ENCODE measurements at regions not wholly inside any gene's neighbourhood (a gene's known extent, or its start where the extent isn't known, plus 50 kb on each side); places are given as distances from the start of the nearest gene placed in this dataset.

DNA sequence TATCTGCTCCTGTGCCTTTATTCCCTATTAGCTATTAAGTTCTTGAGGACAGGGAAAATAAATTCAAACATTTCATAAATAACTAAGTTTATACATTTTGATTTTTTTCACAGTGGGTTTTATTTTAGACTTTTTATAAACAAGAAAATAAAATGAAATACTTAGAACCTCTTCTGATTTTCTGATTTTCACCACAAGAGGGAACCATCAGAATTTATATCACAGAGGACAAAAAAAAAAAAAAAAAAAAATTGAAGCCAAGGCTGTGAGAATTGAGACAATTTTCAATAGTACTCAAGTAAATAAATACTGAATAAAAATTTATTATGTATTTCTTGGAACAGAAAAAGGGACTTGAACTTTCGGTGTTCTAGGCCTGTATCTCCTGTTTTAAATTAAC, 288.1 kb downstream of the SH3BGRL start:
- H2AFZ ChIP-seq (ENCODE audit: low read length): no peak overlapping the region
- no peaks in the 10 kb centered on the region for H4K20me1 ChIP-seq (ENCODE audit: insufficient read depth, low read length)
- H3K9me3 ChIP-seq (ENCODE audit: low read length): no peaks in the 10 kb centered on the region
- DNase-seq (ENCODE audit: low spot score): peak; percentile 0
- H3K4me1 ChIP-seq (ENCODE audit: insufficient read depth, low read length, poor library complexity, severe bottlenecking): no peaks in the 10 kb centered on the region
- no TSS peak for BruUV-seq (replicated peaks)
- H3K9me2 ChIP-seq (ENCODE audit: insufficient read depth, low read length): no peaks in the 10 kb centered on the region
- intact Hi-C loops (cut with micrococcal nuclease; ENCODE audit: unreplicated experiment): no loop called here
- H3K36me3 ChIP-seq (ENCODE audit: insufficient read depth, low read length): no peaks in the 10 kb centered on the region
- H3K79me2 ChIP-seq (ENCODE audit: insufficient read depth, low read depth, low read length): no peaks in the 10 kb centered on the region
- CTCF ChIA-PET (ENCODE audit: unreplicated experiment): no interaction called here
- no peak overlapping the region for H3K4me2 ChIP-seq (ENCODE audit: low read length)
- no peak overlapping the region for H3K27ac ChIP-seq (ENCODE audit: low read depth, low read length, poor library complexity, severe bottlenecking)
- TF ChIP-seq EZH2phosphoT487 (IDR thresholded peaks at IDR 0.05; ENCODE audit: borderline replicate concordance, low read depth, low read length): no peak
- TF ChIP-seq, protein P1, sequence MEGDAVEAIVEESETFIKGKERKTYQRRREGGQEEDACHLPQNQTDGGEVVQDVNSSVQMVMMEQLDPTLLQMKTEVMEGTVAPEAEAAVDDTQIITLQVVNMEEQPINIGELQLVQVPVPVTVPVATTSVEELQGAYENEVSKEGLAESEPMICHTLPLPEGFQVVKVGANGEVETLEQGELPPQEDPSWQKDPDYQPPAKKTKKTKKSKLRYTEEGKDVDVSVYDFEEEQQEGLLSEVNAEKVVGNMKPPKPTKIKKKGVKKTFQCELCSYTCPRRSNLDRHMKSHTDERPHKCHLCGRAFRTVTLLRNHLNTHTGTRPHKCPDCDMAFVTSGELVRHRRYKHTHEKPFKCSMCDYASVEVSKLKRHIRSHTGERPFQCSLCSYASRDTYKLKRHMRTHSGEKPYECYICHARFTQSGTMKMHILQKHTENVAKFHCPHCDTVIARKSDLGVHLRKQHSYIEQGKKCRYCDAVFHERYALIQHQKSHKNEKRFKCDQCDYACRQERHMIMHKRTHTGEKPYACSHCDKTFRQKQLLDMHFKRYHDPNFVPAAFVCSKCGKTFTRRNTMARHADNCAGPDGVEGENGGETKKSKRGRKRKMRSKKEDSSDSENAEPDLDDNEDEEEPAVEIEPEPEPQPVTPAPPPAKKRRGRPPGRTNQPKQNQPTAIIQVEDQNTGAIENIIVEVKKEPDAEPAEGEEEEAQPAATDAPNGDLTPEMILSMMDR (conservative IDR thresholded peaks at IDR 0.05; ENCODE audit: low read length): peak; percentile 49
- no peak overlapping the region for H3K4me3 ChIP-seq (ENCODE audit: low read depth, low read length, poor library complexity, severe bottlenecking)
- POLR2A ChIA-PET: interaction anchor here (0.7 kb wide), 1 partner anchor 108 kb away, joined by 5 read pairs; no protein-coding TSS in a partner anchor

DNA sequence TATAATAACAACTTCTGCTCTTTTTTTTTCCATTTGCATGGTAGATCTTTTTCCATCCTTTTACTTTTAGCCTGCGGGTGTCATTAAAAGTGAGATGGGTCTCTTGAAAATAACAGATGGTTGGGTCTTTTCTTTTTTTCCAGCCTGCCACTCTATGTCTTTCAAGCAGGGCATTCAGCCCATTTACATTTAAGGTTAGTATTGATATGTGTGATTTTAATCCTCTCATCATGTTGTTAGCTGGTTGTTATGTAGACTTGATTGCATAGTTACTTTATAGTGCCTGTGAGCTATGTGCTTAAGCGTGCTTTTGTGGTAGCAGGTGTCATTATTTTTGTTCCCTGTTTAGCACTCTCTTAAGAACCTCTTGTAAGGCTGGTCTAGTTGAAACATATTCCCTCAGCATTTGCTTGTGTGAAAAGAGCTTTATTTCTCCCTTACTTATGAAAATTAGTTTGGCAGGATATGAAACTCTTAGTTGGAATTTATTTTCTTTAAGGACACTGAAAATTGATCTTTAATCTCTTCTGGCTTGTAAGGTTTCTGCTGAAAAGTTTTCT, 326.1 kb downstream of the SH3BGRL start:
- ChIA-PET POLR2A (no interaction called here), CTCF (ENCODE audit: unreplicated experiment) (no interaction called here)
- Histone ChIP-seq H4K20me1 (ENCODE audit: insufficient read depth, low read length) (no peaks in the 10 kb centered on the region), H2AFZ (ENCODE audit: low read length) (no peak overlapping the region), H3K9me3 (ENCODE audit: low read length) (no peaks in the 10 kb centered on the region), H3K9me2 (ENCODE audit: insufficient read depth, low read length) (no peaks in the 10 kb centered on the region), H3K4me1 (ENCODE audit: insufficient read depth, low read length, poor library complexity, severe bottlenecking) (no peaks in the 10 kb centered on the region), H3K36me3 (ENCODE audit: insufficient read depth, low read length) (no peaks in the 10 kb centered on the region), H3K4me3 (ENCODE audit: low read depth, low read length, poor library complexity, severe bottlenecking) (no peak overlapping the region), H3K27ac (ENCODE audit: low read depth, low read length, poor library complexity, severe bottlenecking) (no peak overlapping the region), H3K4me2 (ENCODE audit: low read length) (no peak overlapping the region), H3K79me2 (ENCODE audit: insufficient read depth, low read depth, low read length) (no peaks in the 10 kb centered on the region)
- intact Hi-C loops (cut with micrococcal nuclease; ENCODE audit: unreplicated experiment): no loop called here
- no peak for DNase-seq (ENCODE audit: low spot score)
- TF ChIP-seq, protein P1 (conservative IDR thresholded peaks at IDR 0.05; ENCODE audit: low read length): no peak
- no peak for TF ChIP-seq EZH2phosphoT487 (IDR thresholded peaks at IDR 0.05; ENCODE audit: borderline replicate concordance, low read depth, low read length)
- no TSS peak for BruUV-seq (replicated peaks)

DNA sequence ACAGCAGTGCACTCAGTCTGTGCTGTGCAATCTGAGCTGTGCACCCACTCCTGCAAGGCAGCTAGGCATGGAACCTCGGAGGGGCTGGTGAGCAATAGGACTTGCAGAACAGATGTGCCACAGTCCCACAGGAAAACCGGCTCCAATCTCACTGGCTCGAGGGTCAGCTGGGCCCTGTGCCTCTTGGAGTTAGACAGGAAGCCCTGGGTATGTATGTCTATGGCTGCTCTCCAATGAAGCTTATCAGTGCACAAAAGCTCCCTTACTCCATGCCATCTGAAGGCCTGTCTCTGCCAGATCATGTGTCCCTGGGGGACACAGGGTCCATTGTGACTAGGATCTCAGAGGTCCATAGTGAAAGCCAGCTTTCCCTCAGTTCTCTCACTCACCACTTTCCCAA, 335.8 kb downstream of the SH3BGRL start:
- no TSS peak for BruUV-seq (replicated peaks)
- no peaks in the 10 kb centered on the region for H3K9me2 ChIP-seq (ENCODE audit: insufficient read depth, low read length)
- no peak for DNase-seq (ENCODE audit: low spot score)
- no peaks in the 10 kb centered on the region for H3K36me3 ChIP-seq (ENCODE audit: insufficient read depth, low read length)
- H3K4me1 ChIP-seq (ENCODE audit: insufficient read depth, low read length, poor library complexity, severe bottlenecking): no peaks in the 10 kb centered on the region
- no peak overlapping the region for H3K4me3 ChIP-seq (ENCODE audit: low read depth, low read length, poor library complexity, severe bottlenecking)
- CTCF ChIA-PET (ENCODE audit: unreplicated experiment): no interaction called here
- intact Hi-C loops (cut with micrococcal nuclease; ENCODE audit: unreplicated experiment): no loop called here
- TF ChIP-seq, protein P1 (conservative IDR thresholded peaks at IDR 0.05; ENCODE audit: low read length): no peak
- TF ChIP-seq EZH2phosphoT487 (IDR thresholded peaks at IDR 0.05; ENCODE audit: borderline replicate concordance, low read depth, low read length): no peak
- no peaks in the 10 kb centered on the region for H3K79me2 ChIP-seq (ENCODE audit: insufficient read depth, low read depth, low read length)
- H3K27ac ChIP-seq (ENCODE audit: low read depth, low read length, poor library complexity, severe bottlenecking): no peak overlapping the region
- no peaks in the 10 kb centered on the region for H4K20me1 ChIP-seq (ENCODE audit: insufficient read depth, low read length)
- no peak overlapping the region for H3K4me2 ChIP-seq (ENCODE audit: low read length)
- H3K9me3 ChIP-seq (ENCODE audit: low read length): no peaks in the 10 kb centered on the region
- no peak overlapping the region for H2AFZ ChIP-seq (ENCODE audit: low read length)
- POLR2A ChIA-PET: no interaction called here
